PC-9 (cell line): ENCODE measurements at regions not wholly inside any gene's neighbourhood (a gene's known extent, or its start where the extent isn't known, plus 50 kb on each side); places are given as distances from the start of the nearest gene placed in this dataset.

Experiments
- EZH2 ChIP-seq: fragments of 200-600 bp; sonication (generic); IDR thresholded peaks from 2 replicates; pipeline ENCODE4 v1.8.0; 2017; ENCODE audit warnings: antibody characterized with exemption, low read depth
- TF ChIP-seq, protein P1 (sequence below): fragments of 200-600 bp; sonication (generic); conservative IDR thresholded peaks from 2 replicates; pipeline ENCODE4 v1.6.1; 2017; ENCODE audit warnings: mixed run types, antibody characterized with exemption, mild to moderate bottlenecking, moderate library complexity

DNA sequence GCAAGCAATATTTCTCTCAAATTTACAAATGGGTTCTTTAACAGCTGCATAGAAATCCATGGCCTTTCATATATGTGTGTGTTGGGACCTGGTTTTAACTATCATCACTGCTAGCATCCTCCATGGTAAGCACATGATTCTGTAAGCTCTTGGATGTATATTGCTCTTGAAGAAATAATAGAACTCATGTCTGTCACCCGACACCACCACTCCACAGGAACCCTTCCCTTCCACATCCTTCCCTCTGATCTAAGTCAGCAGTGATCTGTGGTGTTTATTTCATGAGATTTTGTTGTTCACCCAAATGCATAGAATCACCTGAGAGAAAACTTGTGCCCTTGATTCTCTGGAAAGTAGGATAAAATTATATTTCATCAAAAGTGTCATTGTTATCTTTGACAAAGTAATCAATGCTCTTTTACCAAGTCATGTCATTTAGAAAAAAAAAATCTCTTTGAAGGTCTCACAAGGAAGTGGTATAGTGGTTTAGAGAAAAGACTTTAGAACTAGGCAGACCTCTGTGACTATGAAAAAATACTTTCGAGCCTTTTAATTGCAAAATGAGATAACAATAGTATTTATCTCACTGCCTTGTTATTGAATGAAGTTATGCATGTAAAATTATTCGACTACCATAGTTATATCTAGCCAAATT, 649.8 kb upstream of the SLC35B3 start:
- TF ChIP-seq, protein P1, sequence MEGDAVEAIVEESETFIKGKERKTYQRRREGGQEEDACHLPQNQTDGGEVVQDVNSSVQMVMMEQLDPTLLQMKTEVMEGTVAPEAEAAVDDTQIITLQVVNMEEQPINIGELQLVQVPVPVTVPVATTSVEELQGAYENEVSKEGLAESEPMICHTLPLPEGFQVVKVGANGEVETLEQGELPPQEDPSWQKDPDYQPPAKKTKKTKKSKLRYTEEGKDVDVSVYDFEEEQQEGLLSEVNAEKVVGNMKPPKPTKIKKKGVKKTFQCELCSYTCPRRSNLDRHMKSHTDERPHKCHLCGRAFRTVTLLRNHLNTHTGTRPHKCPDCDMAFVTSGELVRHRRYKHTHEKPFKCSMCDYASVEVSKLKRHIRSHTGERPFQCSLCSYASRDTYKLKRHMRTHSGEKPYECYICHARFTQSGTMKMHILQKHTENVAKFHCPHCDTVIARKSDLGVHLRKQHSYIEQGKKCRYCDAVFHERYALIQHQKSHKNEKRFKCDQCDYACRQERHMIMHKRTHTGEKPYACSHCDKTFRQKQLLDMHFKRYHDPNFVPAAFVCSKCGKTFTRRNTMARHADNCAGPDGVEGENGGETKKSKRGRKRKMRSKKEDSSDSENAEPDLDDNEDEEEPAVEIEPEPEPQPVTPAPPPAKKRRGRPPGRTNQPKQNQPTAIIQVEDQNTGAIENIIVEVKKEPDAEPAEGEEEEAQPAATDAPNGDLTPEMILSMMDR = no peak
- TF ChIP-seq EZH2 = no peak
